22Rv1 (cell line): ENCODE measurements at regions not wholly inside any gene's neighbourhood (a gene's known extent, or its start where the extent isn't known, plus 50 kb on each side); places are given as distances from the start of the nearest gene placed in this dataset.
"Not testable (repeated sequence)": the region's sequence is repeated elsewhere in the genome, so short reads cannot be mapped to it uniquely, and the experiment has no call there.

Experiments used
- ZFX ChIP-seq: fragments of 450-650 bp; IDR thresholded peaks from 2 replicates; pipeline ENCODE4 v1.6.1; 2017; ENCODE audit warnings: antibody characterized with exemption, borderline replicate concordance
- TF ChIP-seq, protein P1 (sequence below): fragments of 450-650 bp; IDR thresholded peaks from 2 replicates; pipeline ENCODE4 v1.5.1; 2017; ENCODE audit warnings: mild to moderate bottlenecking

DNA sequence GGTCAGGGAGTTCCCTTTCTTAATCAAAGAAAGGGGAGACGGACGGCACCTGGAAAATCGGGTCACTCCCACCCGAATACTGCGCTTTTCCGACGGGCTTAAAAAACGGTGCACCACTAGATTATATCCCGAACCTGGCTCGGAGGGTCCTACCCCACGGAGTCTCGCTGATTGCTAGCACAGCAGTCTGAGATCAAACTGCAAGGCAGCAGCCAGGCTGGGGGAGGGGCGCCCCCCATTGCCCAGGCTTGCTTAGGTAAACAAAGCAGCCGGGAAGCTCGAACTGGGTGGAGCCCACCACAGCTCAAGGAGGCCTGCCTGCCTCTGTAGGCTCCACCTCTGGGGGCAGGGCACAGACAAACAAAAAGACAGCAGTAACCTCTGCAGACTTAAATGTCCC lies 276.8 kb upstream of the FOXF1 start:
- TF ChIP-seq, protein P1, sequence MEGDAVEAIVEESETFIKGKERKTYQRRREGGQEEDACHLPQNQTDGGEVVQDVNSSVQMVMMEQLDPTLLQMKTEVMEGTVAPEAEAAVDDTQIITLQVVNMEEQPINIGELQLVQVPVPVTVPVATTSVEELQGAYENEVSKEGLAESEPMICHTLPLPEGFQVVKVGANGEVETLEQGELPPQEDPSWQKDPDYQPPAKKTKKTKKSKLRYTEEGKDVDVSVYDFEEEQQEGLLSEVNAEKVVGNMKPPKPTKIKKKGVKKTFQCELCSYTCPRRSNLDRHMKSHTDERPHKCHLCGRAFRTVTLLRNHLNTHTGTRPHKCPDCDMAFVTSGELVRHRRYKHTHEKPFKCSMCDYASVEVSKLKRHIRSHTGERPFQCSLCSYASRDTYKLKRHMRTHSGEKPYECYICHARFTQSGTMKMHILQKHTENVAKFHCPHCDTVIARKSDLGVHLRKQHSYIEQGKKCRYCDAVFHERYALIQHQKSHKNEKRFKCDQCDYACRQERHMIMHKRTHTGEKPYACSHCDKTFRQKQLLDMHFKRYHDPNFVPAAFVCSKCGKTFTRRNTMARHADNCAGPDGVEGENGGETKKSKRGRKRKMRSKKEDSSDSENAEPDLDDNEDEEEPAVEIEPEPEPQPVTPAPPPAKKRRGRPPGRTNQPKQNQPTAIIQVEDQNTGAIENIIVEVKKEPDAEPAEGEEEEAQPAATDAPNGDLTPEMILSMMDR: not testable (repeated sequence)
- not testable (repeated sequence) for TF ChIP-seq ZFX
